HL-60 (cell line): ENCODE measurements at regions not wholly inside any gene's neighbourhood (a gene's known extent, or its start where the extent isn't known, plus 50 kb on each side); places are given as distances from the start of the nearest gene placed in this dataset.

ENCODE experiments used
- DNase-seq, 2 experiments: peaks; one replicate each; pipeline ENCODE4 v3.0.0-alpha.2; 2010 to 2020; ENCODE audit warnings: low read depth in 1 of 2, low spot score in 1 of 2
- H3K27ac ChIP-seq: fragments of 250-450 bp; sonication (Bioruptor Pico); replicated peaks from 2 replicates; pipeline ENCODE4 v1.5.1; 2020; ENCODE audit warnings: mild to moderate bottlenecking, moderate library complexity
- H3K27me3 ChIP-seq: fragments of 250-450 bp; sonication (Bioruptor Pico); 2 replicates; pipeline ENCODE4 v1.5.1; 2021; ENCODE audit warnings: mild to moderate bottlenecking, moderate library complexity; ENCODE audit not compliant: insufficient read depth, poor library complexity, severe bottlenecking
- H3K4me3 ChIP-seq: replicated peaks from 2 replicates; pipeline ENCODE4 v1.5.1; 2011; ENCODE audit warnings: mild to moderate bottlenecking, control low read depth, low read length; ENCODE audit not compliant: insufficient read depth
- GABPA ChIP-seq: IDR thresholded peaks from 2 replicates; pipeline ENCODE4 v1.6.1; 2012; ENCODE audit warnings: low read depth
- POLR2AphosphoS5 ChIP-seq: IDR thresholded peaks from 2 replicates; pipeline ENCODE4 v1.6.1; 2012; ENCODE audit warnings: low read depth
- SPI1 ChIP-seq: IDR thresholded peaks from 2 replicates; pipeline ENCODE4 v1.6.1; 2012; ENCODE audit warnings: low read depth, mild to moderate bottlenecking, borderline replicate concordance
- TF ChIP-seq, protein P1 (sequence below): IDR thresholded peaks from 2 replicates; pipeline ENCODE4 v1.6.1; 2012; ENCODE audit warnings: low read depth; ENCODE audit not compliant: insufficient replicate concordance
- TF ChIP-seq, protein P2 (sequence below): IDR thresholded peaks from one replicate; pipeline ENCODE4 v1.5.1; 2011; ENCODE audit warnings: low read length, control low read depth, inconsistent platforms; ENCODE audit not compliant: insufficient read depth

DNA sequence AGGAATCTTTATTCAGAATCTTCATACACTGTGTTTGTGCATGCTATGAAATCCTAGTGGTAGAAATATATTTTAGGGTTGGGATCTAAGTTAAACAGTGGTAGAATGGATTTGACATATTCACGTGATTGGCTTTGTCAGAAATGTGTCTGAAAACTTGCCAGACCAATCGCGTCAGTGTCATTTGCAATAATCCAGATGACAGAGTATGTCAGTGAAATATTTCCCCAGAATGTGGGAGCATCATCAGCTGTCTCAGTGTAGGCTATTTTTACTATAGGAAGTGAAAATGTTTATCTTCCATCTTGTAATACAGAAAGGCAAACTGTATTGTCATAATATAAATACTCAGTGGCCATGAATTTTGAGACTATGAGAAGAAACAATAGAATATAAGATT lies 220.6 kb upstream of the EDIL3 start:
- no peak for DNase-seq
- H3K27ac ChIP-seq, result no peak overlapping the region
- no peaks in the 10 kb centered on the region for H3K27me3 ChIP-seq
- no peak overlapping the region for H3K4me3 ChIP-seq
- TF ChIP-seq POLR2AphosphoS5, result no peak
- TF ChIP-seq GABPA, result no peak
- TF ChIP-seq, protein P1, sequence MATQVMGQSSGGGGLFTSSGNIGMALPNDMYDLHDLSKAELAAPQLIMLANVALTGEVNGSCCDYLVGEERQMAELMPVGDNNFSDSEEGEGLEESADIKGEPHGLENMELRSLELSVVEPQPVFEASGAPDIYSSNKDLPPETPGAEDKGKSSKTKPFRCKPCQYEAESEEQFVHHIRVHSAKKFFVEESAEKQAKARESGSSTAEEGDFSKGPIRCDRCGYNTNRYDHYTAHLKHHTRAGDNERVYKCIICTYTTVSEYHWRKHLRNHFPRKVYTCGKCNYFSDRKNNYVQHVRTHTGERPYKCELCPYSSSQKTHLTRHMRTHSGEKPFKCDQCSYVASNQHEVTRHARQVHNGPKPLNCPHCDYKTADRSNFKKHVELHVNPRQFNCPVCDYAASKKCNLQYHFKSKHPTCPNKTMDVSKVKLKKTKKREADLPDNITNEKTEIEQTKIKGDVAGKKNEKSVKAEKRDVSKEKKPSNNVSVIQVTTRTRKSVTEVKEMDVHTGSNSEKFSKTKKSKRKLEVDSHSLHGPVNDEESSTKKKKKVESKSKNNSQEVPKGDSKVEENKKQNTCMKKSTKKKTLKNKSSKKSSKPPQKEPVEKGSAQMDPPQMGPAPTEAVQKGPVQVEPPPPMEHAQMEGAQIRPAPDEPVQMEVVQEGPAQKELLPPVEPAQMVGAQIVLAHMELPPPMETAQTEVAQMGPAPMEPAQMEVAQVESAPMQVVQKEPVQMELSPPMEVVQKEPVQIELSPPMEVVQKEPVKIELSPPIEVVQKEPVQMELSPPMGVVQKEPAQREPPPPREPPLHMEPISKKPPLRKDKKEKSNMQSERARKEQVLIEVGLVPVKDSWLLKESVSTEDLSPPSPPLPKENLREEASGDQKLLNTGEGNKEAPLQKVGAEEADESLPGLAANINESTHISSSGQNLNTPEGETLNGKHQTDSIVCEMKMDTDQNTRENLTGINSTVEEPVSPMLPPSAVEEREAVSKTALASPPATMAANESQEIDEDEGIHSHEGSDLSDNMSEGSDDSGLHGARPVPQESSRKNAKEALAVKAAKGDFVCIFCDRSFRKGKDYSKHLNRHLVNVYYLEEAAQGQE, result no peak
- TF ChIP-seq SPI1, result no peak
- TF ChIP-seq, protein P2, sequence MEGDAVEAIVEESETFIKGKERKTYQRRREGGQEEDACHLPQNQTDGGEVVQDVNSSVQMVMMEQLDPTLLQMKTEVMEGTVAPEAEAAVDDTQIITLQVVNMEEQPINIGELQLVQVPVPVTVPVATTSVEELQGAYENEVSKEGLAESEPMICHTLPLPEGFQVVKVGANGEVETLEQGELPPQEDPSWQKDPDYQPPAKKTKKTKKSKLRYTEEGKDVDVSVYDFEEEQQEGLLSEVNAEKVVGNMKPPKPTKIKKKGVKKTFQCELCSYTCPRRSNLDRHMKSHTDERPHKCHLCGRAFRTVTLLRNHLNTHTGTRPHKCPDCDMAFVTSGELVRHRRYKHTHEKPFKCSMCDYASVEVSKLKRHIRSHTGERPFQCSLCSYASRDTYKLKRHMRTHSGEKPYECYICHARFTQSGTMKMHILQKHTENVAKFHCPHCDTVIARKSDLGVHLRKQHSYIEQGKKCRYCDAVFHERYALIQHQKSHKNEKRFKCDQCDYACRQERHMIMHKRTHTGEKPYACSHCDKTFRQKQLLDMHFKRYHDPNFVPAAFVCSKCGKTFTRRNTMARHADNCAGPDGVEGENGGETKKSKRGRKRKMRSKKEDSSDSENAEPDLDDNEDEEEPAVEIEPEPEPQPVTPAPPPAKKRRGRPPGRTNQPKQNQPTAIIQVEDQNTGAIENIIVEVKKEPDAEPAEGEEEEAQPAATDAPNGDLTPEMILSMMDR, result no peak

DNA sequence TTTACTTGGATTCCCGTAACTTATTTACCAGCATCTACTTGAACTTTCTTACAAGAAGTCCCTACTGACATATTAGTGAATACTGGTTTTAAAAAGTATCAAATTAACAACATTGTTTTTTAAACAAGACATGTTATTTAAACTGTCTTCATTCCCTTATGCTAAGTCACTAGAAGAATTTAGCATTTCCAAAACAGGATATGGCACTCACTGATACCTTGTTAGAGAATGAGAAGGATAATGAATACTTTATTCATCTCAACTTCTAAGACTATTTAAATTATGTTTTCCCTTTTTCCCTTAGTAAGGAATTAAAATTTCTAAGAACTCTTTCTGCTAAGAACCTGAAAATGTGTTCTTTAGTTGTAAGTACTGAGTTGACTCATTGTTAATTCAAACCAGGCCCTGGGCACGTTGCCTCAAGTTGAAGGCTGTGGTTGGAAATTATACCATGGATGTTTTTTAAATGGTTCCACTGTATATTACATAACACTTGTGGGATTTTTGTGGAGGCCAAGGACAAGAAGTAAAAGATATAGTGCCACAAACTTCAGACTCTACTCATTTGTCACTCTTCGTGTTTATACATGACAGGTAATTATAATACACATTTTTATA lies 219.0 kb upstream of the EDIL3 start:
- Histone ChIP-seq H3K27me3 (no peaks in the 10 kb centered on the region), H3K4me3 (no peak overlapping the region), H3K27ac (no peak overlapping the region)
- no peak for DNase-seq
- TF ChIP-seq GABPA, result no peak
- no peak for TF ChIP-seq POLR2AphosphoS5
- TF ChIP-seq SPI1, result no peak
- TF ChIP-seq, protein P2, result no peak
- TF ChIP-seq, protein P1, result no peak

DNA sequence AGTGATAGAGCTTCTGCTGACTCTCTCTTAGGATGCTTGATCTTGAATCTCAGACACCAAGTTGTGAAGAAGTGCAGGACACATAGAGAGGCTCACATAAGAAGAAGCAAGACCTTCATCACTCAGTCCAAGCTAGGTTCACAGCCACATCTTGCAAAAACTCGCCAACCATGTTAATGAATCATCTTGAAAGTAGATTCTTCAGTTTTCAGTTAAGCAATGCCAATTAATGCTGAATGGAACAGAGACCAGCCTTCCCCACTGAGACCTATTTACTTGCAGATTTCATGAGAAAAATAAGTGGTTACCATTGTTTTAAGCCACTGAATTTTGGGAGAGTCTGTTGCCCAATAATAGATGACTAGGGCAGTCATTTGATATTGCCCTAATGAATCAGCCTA lies 217.7 kb upstream of the EDIL3 start:
- H3K27me3 ChIP-seq, result no peaks in the 10 kb centered on the region
- DNase-seq, result no peak
- no peak overlapping the region for H3K27ac ChIP-seq
- no peak overlapping the region for H3K4me3 ChIP-seq
- TF ChIP-seq SPI1, result no peak
- no peak for TF ChIP-seq POLR2AphosphoS5
- TF ChIP-seq, protein P1, result no peak
- no peak for TF ChIP-seq GABPA
- TF ChIP-seq, protein P2, result no peak
